GM21381 (cell line): ENCODE measurements at regions not wholly inside any gene's neighbourhood (a gene's known extent, or its start where the extent isn't known, plus 50 kb on each side); places are given as distances from the start of the nearest gene placed in this dataset.
"Not testable (repeated sequence)": the region's sequence is repeated elsewhere in the genome, so short reads cannot be mapped to it uniquely, and the experiment has no call there.

Source experiments
- ATAC-seq: cut with Tn5 transposase; IDR thresholded peaks from one replicate; pipeline ENCODE4 v1.9.1; 2021; ENCODE audit warnings: mild to moderate bottlenecking, moderate library complexity; ENCODE audit not compliant: unreplicated experiment

- no peak for ATAC-seq
Measured at GRCh38 chr20:23299673-23300050, 50.9 kb upstream of the NXT1 start.

GRCh38 chr20:23298926-23299672 lies 51.5 kb upstream of the NXT1 start:
- no peak for ATAC-seq

- no peak for ATAC-seq
Measured at GRCh38 chr20:23298155-23298554, 52.4 kb upstream of the NXT1 start.

GRCh38 chr20:23296841-23297701 lies 53.5 kb upstream of the NXT1 start:
- ATAC-seq, result no peak

- no peak for ATAC-seq
Measured at GRCh38 chr20:23295934-23296333, 54.7 kb upstream of the NXT1 start.

GRCh38 chr20:23294671-23295070 lies 55.9 kb upstream of the NXT1 start:
- ATAC-seq, result no peak

GRCh38 chr20:23294166-23294565 lies 56.4 kb upstream of the NXT1 start:
- no peak for ATAC-seq

- ATAC-seq, result no peak
Measured at GRCh38 chr20:23293689-23294088, 56.9 kb upstream of the NXT1 start.

GRCh38 chr20:23292311-23292710 lies 58.3 kb upstream of the NXT1 start:
- ATAC-seq, result not testable (repeated sequence)

- ATAC-seq, result no peak
Measured at GRCh38 chr20:23291575-23292240, 58.9 kb upstream of the NXT1 start.

- no peak for ATAC-seq
Measured at GRCh38 chr20:23290761-23291574, 59.6 kb upstream of the NXT1 start.

- no peak for ATAC-seq
Measured at GRCh38 chr20:23289724-23290395, 60.7 kb upstream of the NXT1 start.

- ATAC-seq, result no peak
Measured at GRCh38 chr20:23289249-23289648, 61.3 kb upstream of the NXT1 start.

- ATAC-seq, result no peak
Measured at GRCh38 chr20:23287354-23288190, 63.0 kb upstream of the NXT1 start.

- ATAC-seq, result no peak
Measured at GRCh38 chr20:23286346-23286745, 64.2 kb upstream of the NXT1 start.

- ATAC-seq, result no peak
Measured at GRCh38 chr20:23285536-23285935, 65.1 kb upstream of the NXT1 start.

- no peak for ATAC-seq
Measured at GRCh38 chr20:23284009-23284408, 66.6 kb upstream of the NXT1 start.

GRCh38 chr20:23283096-23283850 lies 67.3 kb upstream of the NXT1 start:
- no peak for ATAC-seq

GRCh38 chr20:23282546-23282945 lies 68.0 kb upstream of the NXT1 start:
- ATAC-seq, result no peak
